HG02973 (cell line): ENCODE measurements at regions not wholly inside any gene's neighbourhood (a gene's known extent, or its start where the extent isn't known, plus 50 kb on each side); places are given as distances from the start of the nearest gene placed in this dataset.

ENCODE experiments used
- ATAC-seq: cut with Tn5 transposase; IDR thresholded peaks from one replicate; pipeline ENCODE4 v1.9.1; 2021; ENCODE audit warnings: moderate library complexity; ENCODE audit not compliant: unreplicated experiment

GRCh38 chr9:129403779-129404620, 216.9 kb downstream of the C9orf50 start:
- ATAC-seq: no peak

- no peak for ATAC-seq
These were observed 217.7 kb downstream of the C9orf50 start for GRCh38 chr9:129402931-129403778.

- no peak for ATAC-seq
These were observed 218.5 kb downstream of the C9orf50 start for GRCh38 chr9:129402371-129402739.

- no peak for ATAC-seq
These were observed 219.1 kb downstream of the C9orf50 start for GRCh38 chr9:129401623-129402370.

- ATAC-seq: no peak
These were observed 219.8 kb downstream of the C9orf50 start for GRCh38 chr9:129400971-129401622.

GRCh38 chr9:129400001-129400970, 220.6 kb downstream of the C9orf50 start:
- no peak for ATAC-seq

GRCh38 chr9:129399634-129399990, 221.3 kb downstream of the C9orf50 start:
- ATAC-seq: no peak

- ATAC-seq: no peak
These were observed 221.0 kb upstream of the IER5L start for GRCh38 chr9:129398961-129399633.

GRCh38 chr9:129398101-129398960, 220.3 kb upstream of the IER5L start:
- ATAC-seq: no peak

- ATAC-seq: no peak
These were observed 219.3 kb upstream of the IER5L start for GRCh38 chr9:129397335-129397734.

GRCh38 chr9:129396365-129396708, 218.3 kb upstream of the IER5L start:
- ATAC-seq: no peak

GRCh38 chr9:129395633-129396364, 217.7 kb upstream of the IER5L start:
- ATAC-seq: no peak

GRCh38 chr9:129394886-129395279, 216.8 kb upstream of the IER5L start:
- no peak for ATAC-seq

GRCh38 chr9:129394061-129394885, 216.2 kb upstream of the IER5L start:
- no peak for ATAC-seq

- no peak for ATAC-seq
These were observed 215.0 kb upstream of the IER5L start for GRCh38 chr9:129393064-129393463.

- ATAC-seq: no peak
These were observed 214.1 kb upstream of the IER5L start for GRCh38 chr9:129392093-129392541.

- no peak for ATAC-seq
These were observed 213.2 kb upstream of the IER5L start for GRCh38 chr9:129391221-129391661.
